ENCODE measurements at regions not wholly inside any gene's neighbourhood (a gene's known extent, or its start where the extent isn't known, plus 50 kb on each side); places are given as distances from the start of the nearest gene placed in this dataset.

- 80% methylated on average over 2 of the region's 2 CpGs; no CpG with 5 or more reads in 1 of the 2 experiments for WGBS, 2 experiments (ENCODE audit: extremely low coverage in 1 of 2, insufficient coverage in 1 of 2, insufficient read length in 1 of 2, insufficient replicate concordance in 2 of 2, low coverage in 1 of 2, low lambda C conversion rate in 2 of 2, missing lambda C conversion rate in 1 of 2)
These were observed 334.7 kb upstream of the RASGRP1 start for GRCh38 chr15:38899300-38899699.

More at GRCh38 chr15:38899300-38899699, 334.7 kb upstream of the RASGRP1 start:
- no peak overlapping the region for H3K18ac ChIP-seq (ENCODE audit: extremely low read depth, low read length)
- H3K23ac ChIP-seq (ENCODE audit: insufficient read length) = no peak overlapping the region
- no peaks in the 10 kb centered on the region for H3K27me3 ChIP-seq (replicated peaks in 1 of 4; ENCODE audit: control insufficient read depth in 3 of 4, extremely low read depth in 1 of 4, insufficient read depth in 3 of 4, low read length in 3 of 4)
- H3K36me3 ChIP-seq (ENCODE audit: control insufficient read depth in 2 of 4, insufficient read depth in 4 of 4, low read length in 3 of 4) = no peaks in the 10 kb centered on the region
- no peak overlapping the region for H4K8ac ChIP-seq (ENCODE audit: extremely low read depth, insufficient read depth, low read length)
- no peak overlapping the region for H2BK120ac ChIP-seq (replicated peaks; ENCODE audit: low read depth, low read length)
- no peaks in the 10 kb centered on the region for H3K9me3 ChIP-seq (ENCODE audit: insufficient read depth in 2 of 2, low read depth in 1 of 2, low read length in 1 of 2)
- no peak overlapping the region for H2BK12ac ChIP-seq (ENCODE audit: low read depth, low read length)
- no peak overlapping the region for H3K9ac ChIP-seq (replicated peaks in 1 of 4; ENCODE audit: extremely low read depth in 1 of 4, low read depth in 3 of 4, low read length in 3 of 4)
- no peak overlapping the region for H2AK5ac ChIP-seq (ENCODE audit: low read depth, low read length)
- no peak overlapping the region for H4K5ac ChIP-seq (ENCODE audit: insufficient read length, low read depth, low read length)
- no peak overlapping the region for H3K4me3 ChIP-seq (ENCODE audit: extremely low read depth in 1 of 4, insufficient read depth in 2 of 4, low read depth in 3 of 4, low read length in 4 of 4)
- H3K23me2 ChIP-seq (ENCODE audit: low read depth, low read length) = no peaks in the 10 kb centered on the region
- FAIRE-seq (no peak), DNase-seq (ENCODE audit: low read depth in 1 of 2, low spot score in 2 of 2) (no peak)
- H2AFZ ChIP-seq (ENCODE audit: low read length) = no peak overlapping the region
- H2BK20ac ChIP-seq (ENCODE audit: low read length) = no peak overlapping the region
- H4K20me1 ChIP-seq (replicated peaks in 1 of 2; ENCODE audit: control insufficient read depth in 1 of 2, insufficient read depth in 2 of 2, low read length in 2 of 2) = no peaks in the 10 kb centered on the region
- no peak overlapping the region for H3K56ac ChIP-seq (replicated peaks; ENCODE audit: insufficient read length, low read depth, low read length)
- no peak overlapping the region for H3K14ac ChIP-seq (ENCODE audit: insufficient read length)
- H3K4me2 ChIP-seq (ENCODE audit: insufficient read depth in 1 of 2, low read depth in 2 of 2, low read length in 2 of 2) = no peak overlapping the region
- no peak overlapping the region for H3K4ac ChIP-seq (replicated peaks; ENCODE audit: insufficient read length, low read depth, low read length)
- H3K79me1 ChIP-seq (ENCODE audit: low read depth, low read length) = no peaks in the 10 kb centered on the region
- no peak overlapping the region for H4K91ac ChIP-seq (replicated peaks; ENCODE audit: insufficient read length, low read length)
- TF ChIP-seq RXRA (IDR thresholded peaks at IDR 0.05; ENCODE audit: insufficient read depth, low read depth, low read length) = no peak
- TF ChIP-seq NANOG (IDR thresholded peaks at IDR 0.05; ENCODE audit: insufficient read depth, low read depth, low read length, poor library complexity, severe bottlenecking) = no peak
- no peak overlapping the region for H2BK15ac ChIP-seq (ENCODE audit: low read length)
- H3K79me2 ChIP-seq (ENCODE audit: control insufficient read depth in 1 of 2, insufficient read depth in 2 of 2, low read length in 2 of 2) = no peaks in the 10 kb centered on the region
- no peak overlapping the region for H2BK5ac ChIP-seq (ENCODE audit: low read depth, low read length)
- CTCF ChIA-PET (ENCODE audit: partially characterized antibody) = no interaction called here
- no peaks in the 10 kb centered on the region for H3K4me1 ChIP-seq (replicated peaks in 1 of 4; ENCODE audit: control insufficient read depth in 3 of 4, insufficient read depth in 4 of 4, low read length in 3 of 4)
- POLR2A ChIA-PET (ENCODE audit: partially characterized antibody) = no interaction called here
- H3K27ac ChIP-seq (ENCODE audit: low read depth, low read length) = no peak overlapping the region
